ENCODE measurements at regions not wholly inside any gene's neighbourhood (a gene's known extent, or its start where the extent isn't known, plus 50 kb on each side); places are given as distances from the start of the nearest gene placed in this dataset.

DNA sequence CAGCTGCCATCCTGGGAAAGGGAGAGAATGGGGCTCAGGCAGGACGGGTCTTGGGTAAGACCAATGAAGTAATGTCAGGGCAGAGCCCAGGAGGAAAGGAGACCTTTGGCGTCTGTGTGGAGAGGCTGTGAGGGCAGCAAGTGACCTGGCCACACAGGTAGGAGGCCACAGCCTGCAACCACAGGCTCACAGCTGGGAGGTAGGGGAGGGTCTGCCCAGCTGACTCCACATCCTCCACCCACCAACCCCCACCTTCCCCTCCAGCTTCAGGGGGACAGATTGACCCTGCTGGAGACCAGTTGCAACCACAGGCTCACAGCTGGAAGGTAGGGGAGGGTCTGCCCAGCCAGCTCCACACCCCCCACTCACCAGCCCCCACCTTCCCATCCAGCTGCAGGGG is 262.2 kb upstream of the TCERG1L start:
- TF ChIP-seq POLR2A (IDR thresholded peaks at IDR 0.05; ENCODE audit: insufficient read depth in 1 of 2, low read depth in 2 of 2, low read length in 2 of 2): no peak
- TF ChIP-seq, protein P1, sequence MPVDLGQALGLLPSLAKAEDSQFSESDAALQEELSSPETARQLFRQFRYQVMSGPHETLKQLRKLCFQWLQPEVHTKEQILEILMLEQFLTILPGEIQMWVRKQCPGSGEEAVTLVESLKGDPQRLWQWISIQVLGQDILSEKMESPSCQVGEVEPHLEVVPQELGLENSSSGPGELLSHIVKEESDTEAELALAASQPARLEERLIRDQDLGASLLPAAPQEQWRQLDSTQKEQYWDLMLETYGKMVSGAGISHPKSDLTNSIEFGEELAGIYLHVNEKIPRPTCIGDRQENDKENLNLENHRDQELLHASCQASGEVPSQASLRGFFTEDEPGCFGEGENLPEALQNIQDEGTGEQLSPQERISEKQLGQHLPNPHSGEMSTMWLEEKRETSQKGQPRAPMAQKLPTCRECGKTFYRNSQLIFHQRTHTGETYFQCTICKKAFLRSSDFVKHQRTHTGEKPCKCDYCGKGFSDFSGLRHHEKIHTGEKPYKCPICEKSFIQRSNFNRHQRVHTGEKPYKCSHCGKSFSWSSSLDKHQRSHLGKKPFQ (CRISPR knock-in tag; IDR thresholded peaks at IDR 0.05; ENCODE audit: insufficient replicate concordance): no peak
- TF ChIP-seq TAF1 (CRISPR knock-in tag; IDR thresholded peaks at IDR 0.05): no peak
- no peak for TF ChIP-seq KMT2A (CRISPR knock-in tag; IDR thresholded peaks at IDR 0.05)
- TF ChIP-seq, protein P2, sequence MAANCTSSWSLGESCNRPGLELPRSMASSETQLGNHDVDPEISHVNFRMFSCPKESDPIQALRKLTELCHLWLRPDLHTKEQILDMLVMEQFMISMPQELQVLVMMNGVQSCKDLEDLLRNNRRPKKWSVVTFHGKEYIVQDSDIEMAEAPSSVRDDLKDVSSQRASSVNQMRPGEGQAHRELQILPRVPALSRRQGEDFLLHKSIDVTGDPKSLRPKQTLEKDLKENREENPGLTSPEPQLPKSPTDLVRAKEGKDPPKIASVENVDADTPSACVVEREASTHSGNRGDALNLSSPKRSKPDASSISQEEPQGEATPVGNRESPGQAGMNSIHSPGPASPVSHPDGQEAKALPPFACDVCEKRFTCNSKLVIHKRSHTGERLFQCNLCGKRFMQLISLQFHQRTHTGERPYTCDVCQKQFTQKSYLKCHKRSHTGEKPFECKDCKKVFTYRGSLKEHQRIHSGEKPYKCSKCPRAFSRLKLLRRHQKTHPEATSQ (CRISPR knock-in tag; IDR thresholded peaks at IDR 0.05; ENCODE audit: borderline replicate concordance): no peak
- no peak for TF ChIP-seq MAZ (IDR thresholded peaks at IDR 0.05; ENCODE audit: borderline replicate concordance, low read depth, low read length)
- TF ChIP-seq MAZ (CRISPR knock-in tag; IDR thresholded peaks at IDR 0.05; ENCODE audit: low read depth): no peak
- TF ChIP-seq ATRX (CRISPR knock-in tag; IDR thresholded peaks at IDR 0.05; ENCODE audit: borderline replicate concordance): no peak
- TF ChIP-seq HCFC1 (IDR thresholded peaks at IDR 0.05; ENCODE audit: low read depth, low read length): no peak
